Hematopoietic multipotent progenitor cell treated with erythropoietin and hydrocortisone succinate and interleukin-3 and kit ligand, for 8 days (in vitro differentiated cells): ENCODE measurements at regions not wholly inside any gene's neighbourhood (a gene's known extent, or its start where the extent isn't known, plus 50 kb on each side); places are given as distances from the start of the nearest gene placed in this dataset.
"Not testable (repeated sequence)": the region's sequence is repeated elsewhere in the genome, so short reads cannot be mapped to it uniquely, and the experiment has no call there.

Source experiments
- DNase-seq: peaks from one replicate; pipeline ENCODE4 v3.0.0-alpha.2; 2015

DNA sequence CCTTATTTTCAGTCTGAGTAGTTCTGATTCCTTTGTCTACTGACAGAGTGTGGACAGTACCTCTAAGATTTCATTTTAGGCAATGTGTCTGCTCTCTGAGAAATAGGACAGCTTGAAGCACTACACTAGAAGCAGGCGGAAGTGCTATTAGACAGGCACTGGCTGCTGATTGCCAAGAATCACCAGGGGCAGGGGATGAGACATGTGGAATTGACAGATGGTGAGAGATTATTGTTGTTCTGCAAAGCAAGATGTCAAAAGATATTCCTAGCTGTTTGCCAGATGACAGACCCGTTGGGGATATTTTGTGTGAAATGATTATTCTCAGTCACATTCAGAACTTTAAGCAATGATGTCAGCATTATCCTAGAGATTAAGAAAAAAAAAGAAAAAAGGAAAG, 323.3 kb downstream of the ANKRD30B start:
- not testable (repeated sequence) for DNase-seq
